Hindlimb muscle (tissue), 1 donor: ENCODE measurements at regions not wholly inside any gene's neighbourhood (a gene's known extent, or its start where the extent isn't known, plus 50 kb on each side); places are given as distances from the start of the nearest gene placed in this dataset.
"Not testable (repeated sequence)": the region's sequence is repeated elsewhere in the genome, so short reads cannot be mapped to it uniquely, and the experiment has no call there.

Experiments used
- DNase-seq: peaks from one replicate; pipeline ENCODE4 v3.0.0-alpha.2; 2013

GRCh38 chr21:14321042-14321441 is 61.9 kb downstream of the HSPA13 start:
- no peak for DNase-seq

GRCh38 chr21:14319805-14320204 is 63.1 kb downstream of the HSPA13 start:
- no peak for DNase-seq

GRCh38 chr21:14318578-14318977 is 64.4 kb downstream of the HSPA13 start:
- no peak for DNase-seq

GRCh38 chr21:14317507-14317906 is 65.4 kb downstream of the HSPA13 start:
- no peak for DNase-seq

GRCh38 chr21:14313300-14313699 is 69.6 kb downstream of the HSPA13 start:
- DNase-seq, result no peak

- peak; percentile 33 for DNase-seq
Observed at GRCh38 chr21:14312871-14313270, 70.1 kb downstream of the HSPA13 start.

GRCh38 chr21:14308234-14308633 is 74.7 kb downstream of the HSPA13 start:
- no peak for DNase-seq

GRCh38 chr21:14306126-14306907 is 76.6 kb downstream of the HSPA13 start:
- DNase-seq, result no peak

- DNase-seq, result no peak
Observed at GRCh38 chr21:14303731-14304488, 79.0 kb downstream of the HSPA13 start.

- DNase-seq, result no peak
Observed at GRCh38 chr21:14300074-14300473, 82.9 kb downstream of the HSPA13 start.

GRCh38 chr21:14290576-14290975 is 74.6 kb downstream of the RBM11 start:
- no peak for DNase-seq

- DNase-seq, result no peak
Observed at GRCh38 chr21:14288922-14289321, 73.0 kb downstream of the RBM11 start.

- peak; percentile 11 for DNase-seq
Observed at GRCh38 chr21:14285147-14285761, 69.3 kb downstream of the RBM11 start.

- no peak for DNase-seq
Observed at GRCh38 chr21:14284481-14284880, 68.5 kb downstream of the RBM11 start.

- DNase-seq, result not testable (repeated sequence)
Observed at GRCh38 chr21:14281188-14281900, 65.4 kb downstream of the RBM11 start.
